ACC112 (cell line): ENCODE measurements at regions not wholly inside any gene's neighbourhood (a gene's known extent, or its start where the extent isn't known, plus 50 kb on each side); places are given as distances from the start of the nearest gene placed in this dataset.

ENCODE experiments used
- H2AFZ ChIP-seq: fragments of 200-600 bp; sonication (generic); one replicate; pipeline ENCODE4 v1.6.0; 2017; ENCODE audit warnings: antibody characterized with exemption, low read length; ENCODE audit not compliant: unreplicated experiment
- H3K27ac ChIP-seq: fragments of 200-600 bp; sonication (generic); 2 replicates; pipeline ENCODE4 v1.5.1; 2014; ENCODE audit warnings: low read depth, mild to moderate bottlenecking, antibody characterized with exemption, low read length, moderate library complexity
- H3K27me3 ChIP-seq: fragments of 200-600 bp; sonication (generic); 2 replicates; pipeline ENCODE4 v1.6.1; 2014; ENCODE audit warnings: mild to moderate bottlenecking, antibody characterized with exemption, low read length, moderate library complexity, mixed read lengths; ENCODE audit not compliant: insufficient read depth
- H3K36me3 ChIP-seq: fragments of 200-600 bp; sonication (generic); 2 replicates; pipeline ENCODE4 v1.6.1; 2016; ENCODE audit warnings: mild to moderate bottlenecking, antibody characterized with exemption, low read length, moderate library complexity, mixed read lengths; ENCODE audit not compliant: insufficient read depth
- H3K4me1 ChIP-seq: fragments of 200-600 bp; sonication (generic); one replicate; pipeline ENCODE4 v1.6.1; 2016; ENCODE audit warnings: low read length, mixed read lengths; ENCODE audit not compliant: insufficient read depth, unreplicated experiment, control insufficient read depth
- H3K4me3 ChIP-seq: fragments of 200-600 bp; sonication (generic); 2 replicates; pipeline ENCODE4 v1.5.1; 2014; ENCODE audit warnings: mild to moderate bottlenecking, low read depth, low read length
- H3K79me2 ChIP-seq: fragments of 200-600 bp; sonication (generic); one replicate; pipeline ENCODE4 v1.6.0; 2016; ENCODE audit warnings: low read length; ENCODE audit not compliant: control insufficient read depth, unreplicated experiment, insufficient read depth

DNA sequence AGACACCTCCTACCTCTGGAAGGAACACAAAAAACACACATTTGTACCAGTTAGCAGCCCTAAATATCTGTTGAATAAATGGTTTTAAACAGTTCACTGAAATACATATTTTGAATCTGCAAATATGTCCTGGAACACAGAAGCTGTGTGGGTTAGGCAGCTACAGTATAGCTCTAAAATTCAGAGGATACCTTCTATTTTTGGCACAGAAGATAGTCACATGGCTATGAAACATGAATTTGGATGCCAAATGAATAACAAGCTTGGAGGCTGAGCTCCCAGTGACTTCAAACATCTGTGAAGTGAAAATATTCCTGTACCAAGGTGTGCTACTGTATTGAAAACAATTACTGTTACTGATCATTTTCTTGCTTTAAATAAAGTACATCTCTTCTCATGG, 391.5 kb upstream of the ADGRL2 start:
- no peaks in the 10 kb centered on the region for H3K36me3 ChIP-seq
- H3K27me3 ChIP-seq: no peaks in the 10 kb centered on the region
- H3K79me2 ChIP-seq: no peaks in the 10 kb centered on the region
- H3K4me3 ChIP-seq: no peak overlapping the region
- H3K27ac ChIP-seq: no peak overlapping the region
- no peak overlapping the region for H2AFZ ChIP-seq
- H3K4me1 ChIP-seq: no peaks in the 10 kb centered on the region

- Histone ChIP-seq H3K27me3 (no peaks in the 10 kb centered on the region), H3K79me2 (no peaks in the 10 kb centered on the region), H2AFZ (no peak overlapping the region), H3K4me3 (no peak overlapping the region), H3K4me1 (no peaks in the 10 kb centered on the region), H3K36me3 (no peaks in the 10 kb centered on the region), H3K27ac (no peak overlapping the region)
Observed at GRCh38 chr1:81408419-81408818, 392.3 kb upstream of the ADGRL2 start.

DNA sequence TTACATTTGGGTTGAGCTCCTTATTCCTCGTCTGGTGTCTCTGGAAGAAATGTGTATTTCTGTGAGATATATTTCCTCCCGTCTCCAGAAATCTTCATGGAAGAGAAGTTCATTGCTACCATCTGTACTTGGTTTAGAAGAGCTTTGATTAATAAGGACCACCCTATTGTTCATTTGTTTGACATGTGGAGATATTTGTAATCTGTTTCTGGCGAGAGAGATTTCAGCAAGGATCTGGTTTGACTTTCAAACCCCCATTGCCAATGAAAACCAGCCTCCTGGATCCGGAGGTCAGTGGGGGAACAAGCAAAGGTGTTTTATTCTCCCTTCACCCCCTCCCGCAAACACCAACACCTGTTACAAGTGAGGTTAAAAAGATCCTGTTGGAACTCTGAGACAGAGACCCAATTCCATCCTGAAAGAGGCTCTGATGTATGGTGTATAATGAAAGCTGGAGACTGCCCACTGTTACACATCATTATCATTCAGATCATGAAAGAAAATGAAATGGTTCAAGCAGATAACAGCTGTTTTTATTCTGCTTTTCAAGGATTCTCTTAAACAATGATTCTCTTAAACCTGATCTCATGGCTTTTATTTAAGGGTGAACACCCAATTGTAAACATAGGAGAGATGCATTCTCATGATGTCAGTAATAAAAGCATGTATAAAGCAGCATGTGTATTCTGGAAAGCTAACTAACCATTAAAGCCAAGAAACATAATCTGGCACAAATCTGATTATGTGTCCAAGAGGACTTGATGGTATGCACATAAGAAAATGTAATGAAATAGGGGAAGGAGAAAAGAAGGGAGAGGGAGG, 393.5 kb upstream of the ADGRL2 start:
- H3K36me3 ChIP-seq: no peaks in the 10 kb centered on the region
- H2AFZ ChIP-seq: no peak overlapping the region
- H3K27ac ChIP-seq: no peak overlapping the region
- no peaks in the 10 kb centered on the region for H3K79me2 ChIP-seq
- no peaks in the 10 kb centered on the region for H3K4me1 ChIP-seq
- H3K27me3 ChIP-seq: no peaks in the 10 kb centered on the region
- H3K4me3 ChIP-seq: no peak overlapping the region

DNA sequence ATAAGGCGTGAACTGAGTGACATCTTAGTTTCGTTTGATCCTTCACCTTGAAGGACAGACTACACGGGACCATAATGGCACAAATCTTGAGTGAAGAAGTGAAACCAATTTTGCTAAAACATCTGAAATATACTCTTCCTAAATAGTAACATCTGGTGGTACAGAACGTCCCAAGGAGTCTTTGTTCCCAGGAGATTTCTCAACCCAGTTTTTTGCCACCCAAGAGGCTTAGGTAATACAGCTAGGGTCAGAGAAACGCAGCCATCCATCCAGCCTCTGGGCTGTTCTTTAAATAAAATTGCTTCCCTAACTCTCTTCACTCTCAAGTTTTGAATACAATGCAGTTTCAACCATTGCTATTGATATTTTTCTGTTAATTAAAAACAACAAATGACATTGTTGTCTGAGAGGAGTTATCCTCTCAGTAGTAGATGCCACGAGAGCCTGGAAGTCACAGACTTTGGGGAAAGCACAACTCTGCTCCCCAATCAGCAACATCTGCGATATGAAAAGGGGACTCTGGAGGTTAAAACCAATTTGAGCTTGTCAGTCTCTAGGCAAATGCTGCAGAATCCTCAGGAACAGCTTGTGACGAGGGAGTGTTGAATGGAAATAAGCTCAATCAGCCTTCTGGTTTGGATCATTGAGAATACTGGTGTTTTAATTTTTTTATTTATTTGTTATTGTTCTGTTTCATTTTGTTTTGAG, 394.3 kb upstream of the ADGRL2 start:
- Histone ChIP-seq H3K4me1 (no peaks in the 10 kb centered on the region), H3K4me3 (no peak overlapping the region), H3K79me2 (no peaks in the 10 kb centered on the region), H2AFZ (no peak overlapping the region), H3K36me3 (no peaks in the 10 kb centered on the region), H3K27me3 (no peaks in the 10 kb centered on the region), H3K27ac (no peak overlapping the region)

DNA sequence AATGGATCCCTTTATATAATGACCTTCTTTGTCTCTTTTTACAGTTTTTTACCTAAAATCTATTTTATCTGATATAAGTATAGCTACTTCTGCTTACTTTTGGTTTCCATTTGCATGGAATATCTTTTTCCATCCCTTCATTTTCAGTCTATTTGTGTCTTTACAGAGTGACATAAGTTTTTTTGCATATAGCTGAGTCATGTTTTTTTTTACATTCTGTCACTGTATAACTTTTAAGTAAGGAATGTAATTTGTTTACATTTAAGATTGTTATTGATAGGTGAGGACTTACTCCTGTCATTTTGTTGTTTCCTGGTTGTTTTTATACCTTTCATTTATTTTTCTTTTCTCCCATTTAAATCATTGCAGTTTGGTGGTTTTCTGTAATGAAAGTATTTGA, 402.7 kb upstream of the ADGRL2 start:
- H3K27ac ChIP-seq: no peak overlapping the region
- H2AFZ ChIP-seq: no peak overlapping the region
- no peak overlapping the region for H3K4me3 ChIP-seq
- H3K79me2 ChIP-seq: no peaks in the 10 kb centered on the region
- no peaks in the 10 kb centered on the region for H3K4me1 ChIP-seq
- H3K36me3 ChIP-seq: no peaks in the 10 kb centered on the region
- H3K27me3 ChIP-seq: no peaks in the 10 kb centered on the region

GRCh38 chr1:81392526-81393226, 408.1 kb upstream of the ADGRL2 start:
- H2AFZ ChIP-seq: no peak overlapping the region
- H3K4me1 ChIP-seq: no peaks in the 10 kb centered on the region
- no peaks in the 10 kb centered on the region for H3K36me3 ChIP-seq
- H3K79me2 ChIP-seq: no peaks in the 10 kb centered on the region
- no peaks in the 10 kb centered on the region for H3K27me3 ChIP-seq
- no peak overlapping the region for H3K4me3 ChIP-seq
- H3K27ac ChIP-seq: no peak overlapping the region

- H2AFZ ChIP-seq: no peak overlapping the region
- H3K27me3 ChIP-seq: no peaks in the 10 kb centered on the region
- H3K27ac ChIP-seq: no peak overlapping the region
- no peaks in the 10 kb centered on the region for H3K36me3 ChIP-seq
- H3K4me1 ChIP-seq: no peaks in the 10 kb centered on the region
- H3K79me2 ChIP-seq: no peaks in the 10 kb centered on the region
- no peak overlapping the region for H3K4me3 ChIP-seq
Observed at GRCh38 chr1:81391125-81391828, 409.5 kb upstream of the ADGRL2 start.

DNA sequence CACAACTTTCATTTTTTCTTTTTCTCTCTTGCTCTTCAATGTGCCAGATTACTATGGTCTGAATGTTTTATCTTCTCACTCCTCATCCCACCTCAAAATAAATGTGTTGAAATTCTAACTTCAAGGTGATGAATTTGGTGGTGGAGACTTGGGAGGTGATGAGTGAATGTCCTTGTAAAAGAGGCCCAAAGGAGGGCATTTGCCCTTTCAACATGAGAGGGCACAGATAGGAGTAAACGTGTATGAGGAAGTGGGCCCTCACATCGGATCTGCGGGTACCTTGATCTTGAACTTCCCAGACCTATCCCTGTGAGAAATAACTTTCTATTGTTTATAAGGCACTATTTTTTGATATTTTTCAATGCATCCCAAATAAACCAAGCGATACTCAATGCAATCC, 412.3 kb upstream of the ADGRL2 start:
- Histone ChIP-seq H3K79me2 (no peaks in the 10 kb centered on the region), H3K36me3 (no peaks in the 10 kb centered on the region), H3K27me3 (no peaks in the 10 kb centered on the region), H3K4me1 (no peaks in the 10 kb centered on the region), H3K4me3 (no peak overlapping the region), H2AFZ (no peak overlapping the region), H3K27ac (no peak overlapping the region)

DNA sequence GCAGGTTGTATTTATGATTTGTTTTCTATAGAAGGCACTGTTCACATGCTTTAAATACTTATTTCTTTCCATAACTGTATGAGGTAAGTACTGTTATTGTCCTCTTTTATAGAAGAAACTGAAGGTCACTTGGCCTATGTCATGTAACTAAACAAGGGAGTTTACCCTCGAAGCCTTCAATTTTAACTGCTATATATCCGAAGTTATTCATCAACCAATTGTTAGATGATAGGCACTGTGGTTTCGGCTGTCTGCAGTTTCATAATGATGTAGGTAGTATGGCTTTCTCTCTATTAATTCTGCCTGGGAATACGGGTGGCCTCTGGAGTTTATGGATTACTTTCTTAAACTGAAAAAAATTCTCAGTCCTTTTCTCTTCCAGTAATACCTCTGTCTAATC, 413.3 kb upstream of the ADGRL2 start:
- H3K36me3 ChIP-seq: no peaks in the 10 kb centered on the region
- H3K27me3 ChIP-seq: no peaks in the 10 kb centered on the region
- H3K79me2 ChIP-seq: no peaks in the 10 kb centered on the region
- H2AFZ ChIP-seq: no peak overlapping the region
- H3K4me3 ChIP-seq: no peak overlapping the region
- no peak overlapping the region for H3K27ac ChIP-seq
- no peaks in the 10 kb centered on the region for H3K4me1 ChIP-seq

DNA sequence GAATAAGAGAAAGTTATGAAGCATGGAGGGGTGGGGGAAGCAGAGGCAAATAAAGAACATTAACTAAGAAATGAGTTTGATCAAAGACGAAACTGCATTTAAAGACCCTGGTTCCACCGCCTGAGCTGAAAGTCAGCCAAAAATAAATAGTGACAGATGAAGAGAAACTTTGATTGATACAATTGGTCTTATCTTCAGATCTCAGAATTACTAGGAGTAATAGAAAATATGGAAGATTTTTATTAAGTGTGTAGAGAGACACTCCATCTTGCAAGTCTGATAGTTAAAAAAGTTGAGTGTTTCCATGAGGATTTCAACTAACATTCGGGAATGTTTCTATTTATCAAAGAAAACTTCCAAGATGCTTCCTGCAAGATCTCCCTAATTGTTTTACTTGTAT, 418.2 kb upstream of the ADGRL2 start:
- no peak overlapping the region for H2AFZ ChIP-seq
- no peak overlapping the region for H3K4me3 ChIP-seq
- no peaks in the 10 kb centered on the region for H3K79me2 ChIP-seq
- H3K27ac ChIP-seq: no peak overlapping the region
- H3K27me3 ChIP-seq: no peaks in the 10 kb centered on the region
- H3K4me1 ChIP-seq: no peaks in the 10 kb centered on the region
- H3K36me3 ChIP-seq: no peaks in the 10 kb centered on the region
